GM12878 (cell line): ENCODE measurements at regions not wholly inside any gene's neighbourhood (a gene's known extent, or its start where the extent isn't known, plus 50 kb on each side); places are given as distances from the start of the nearest gene placed in this dataset.

Experiments used
- E2F4 ChIP-seq: IDR thresholded peaks from 2 replicates; pipeline ENCODE4 v1.6.1; 2012; ENCODE audit warnings: low read depth, low read length, improper control_type of control experiment
- JUNB ChIP-seq: IDR thresholded peaks from 2 replicates; pipeline ENCODE4 v1.6.1; 2016; ENCODE audit warnings: antibody characterized with exemption, mild to moderate bottlenecking
- JUND ChIP-seq: IDR thresholded peaks from 2 replicates; pipeline ENCODE4 v1.6.1; 2012; ENCODE audit warnings: low read depth, mild to moderate bottlenecking, low read length, improper control_type of control experiment, moderate library complexity
- MEF2A ChIP-seq: IDR thresholded peaks from 2 replicates; pipeline ENCODE4 v1.6.1; 2011; ENCODE audit warnings: low read depth, mild to moderate bottlenecking, low read length, moderate library complexity; ENCODE audit not compliant: insufficient read depth
- POLR2A ChIP-seq: IDR thresholded peaks from 2 replicates; pipeline ENCODE4 v1.6.1; 2011; ENCODE audit warnings: low read depth, mild to moderate bottlenecking, low read length
- RAD21 ChIP-seq: IDR thresholded peaks from 2 replicates; pipeline ENCODE4 v1.6.1; 2011; ENCODE audit warnings: mild to moderate bottlenecking, low read depth, low read length, moderate library complexity; ENCODE audit not compliant: insufficient read depth
- SIN3A ChIP-seq: IDR thresholded peaks from 2 replicates; pipeline ENCODE4 v1.6.1; 2012; ENCODE audit warnings: low read depth, low read length, improper control_type of control experiment
- TCF12 ChIP-seq: IDR thresholded peaks from 2 replicates; pipeline ENCODE4 v1.6.1; 2011; ENCODE audit warnings: low read depth, mild to moderate bottlenecking, low read length
- USF2 ChIP-seq: IDR thresholded peaks from 2 replicates; pipeline ENCODE4 v1.6.1; 2011; ENCODE audit warnings: low read depth, low read length, improper control_type of control experiment, borderline replicate concordance
- ZNF24 ChIP-seq: fragments of 450-650 bp; IDR thresholded peaks from 2 replicates; pipeline ENCODE4 v1.6.1; 2017; ENCODE audit warnings: antibody characterized with exemption, mild to moderate bottlenecking
- TF ChIP-seq, protein P1 (sequence below), 3 experiments: IDR thresholded peaks in 2 of 3; conservative IDR thresholded peaks in 1 of 3; 2 replicates each; pipeline ENCODE4 v1.5.1; 2011; ENCODE audit warnings: low read depth in 3 of 3, low read length in 3 of 3, mild to moderate bottlenecking in 3 of 3, control low read depth in 2 of 3, moderate library complexity in 2 of 3, inconsistent platforms in 1 of 3, mixed read lengths in 1 of 3; ENCODE audit not compliant: control insufficient read depth in 2 of 3, insufficient read depth in 1 of 3; ENCODE audit errors: extremely low read depth in 1 of 3

DNA sequence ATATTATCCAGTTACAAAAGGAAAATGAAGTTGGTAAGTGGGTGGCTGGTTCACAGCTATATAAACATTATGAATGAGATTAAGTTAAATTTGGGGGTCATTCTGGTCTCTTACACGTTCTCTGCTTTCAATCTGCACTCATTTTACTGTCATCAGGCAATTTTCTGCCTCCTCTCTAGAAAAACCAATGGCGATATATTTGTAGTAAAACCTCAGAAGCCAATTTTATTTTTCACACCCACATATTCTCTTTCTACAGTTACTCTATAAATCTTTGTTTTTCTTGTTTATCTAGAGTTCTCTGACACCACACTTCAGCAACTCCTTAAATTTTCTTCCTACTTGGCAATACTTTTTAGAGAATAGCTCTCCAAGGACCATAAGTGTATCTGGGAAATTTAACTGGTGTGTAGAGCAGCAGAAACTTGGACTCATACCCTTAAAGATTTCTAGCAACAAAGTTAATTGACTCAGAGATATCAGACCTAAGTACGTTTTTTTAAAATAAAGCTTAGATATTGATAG, 926.9 kb downstream of the TMTC2 start:
- TF ChIP-seq, protein P1, sequence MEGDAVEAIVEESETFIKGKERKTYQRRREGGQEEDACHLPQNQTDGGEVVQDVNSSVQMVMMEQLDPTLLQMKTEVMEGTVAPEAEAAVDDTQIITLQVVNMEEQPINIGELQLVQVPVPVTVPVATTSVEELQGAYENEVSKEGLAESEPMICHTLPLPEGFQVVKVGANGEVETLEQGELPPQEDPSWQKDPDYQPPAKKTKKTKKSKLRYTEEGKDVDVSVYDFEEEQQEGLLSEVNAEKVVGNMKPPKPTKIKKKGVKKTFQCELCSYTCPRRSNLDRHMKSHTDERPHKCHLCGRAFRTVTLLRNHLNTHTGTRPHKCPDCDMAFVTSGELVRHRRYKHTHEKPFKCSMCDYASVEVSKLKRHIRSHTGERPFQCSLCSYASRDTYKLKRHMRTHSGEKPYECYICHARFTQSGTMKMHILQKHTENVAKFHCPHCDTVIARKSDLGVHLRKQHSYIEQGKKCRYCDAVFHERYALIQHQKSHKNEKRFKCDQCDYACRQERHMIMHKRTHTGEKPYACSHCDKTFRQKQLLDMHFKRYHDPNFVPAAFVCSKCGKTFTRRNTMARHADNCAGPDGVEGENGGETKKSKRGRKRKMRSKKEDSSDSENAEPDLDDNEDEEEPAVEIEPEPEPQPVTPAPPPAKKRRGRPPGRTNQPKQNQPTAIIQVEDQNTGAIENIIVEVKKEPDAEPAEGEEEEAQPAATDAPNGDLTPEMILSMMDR (IDR thresholded peaks at IDR 0.05 in 2 of 3, conservative IDR thresholded peaks at IDR 0.05 in 1 of 3; ENCODE audit: control insufficient read depth in 2 of 3, extremely low read depth in 1 of 3, insufficient read depth in 1 of 3, low read depth in 3 of 3, low read length in 3 of 3) = no peak
- TF ChIP-seq JUND = no peak
- no peak for TF ChIP-seq ZNF24
- no peak for TF ChIP-seq TCF12
- no peak for TF ChIP-seq JUNB
- TF ChIP-seq RAD21 = no peak
- TF ChIP-seq E2F4 = no peak
- TF ChIP-seq MEF2A = no peak
- TF ChIP-seq USF2 = no peak
- no peak for TF ChIP-seq SIN3A
- no peak for TF ChIP-seq POLR2A
